ENCODE measurements at regions not wholly inside any gene's neighbourhood (a gene's known extent, or its start where the extent isn't known, plus 50 kb on each side); places are given as distances from the start of the nearest gene placed in this dataset.

GRCh38 chr5:110038297-110038997 lies 348.7 kb downstream of the MAN2A1 start:
- DNase-seq, result no peak

GRCh38 chr5:110040178-110040577 lies 350.5 kb downstream of the MAN2A1 start:
- DNase-seq, result no peak

GRCh38 chr5:110043025-110043424 lies 353.3 kb downstream of the MAN2A1 start:
- no peak for DNase-seq

GRCh38 chr5:110045158-110045557 lies 355.4 kb downstream of the MAN2A1 start:
- no peak for DNase-seq

GRCh38 chr5:110048491-110048890 lies 358.8 kb downstream of the MAN2A1 start:
- no peak for DNase-seq

- no peak for DNase-seq
These were observed 360.1 kb downstream of the MAN2A1 start for GRCh38 chr5:110049816-110050215.

- DNase-seq, result no peak
These were observed 361.1 kb downstream of the MAN2A1 start for GRCh38 chr5:110050640-110051345.

- DNase-seq, result no peak
These were observed 363.5 kb downstream of the MAN2A1 start for GRCh38 chr5:110053205-110053604.

GRCh38 chr5:110053824-110054223 lies 364.1 kb downstream of the MAN2A1 start:
- no peak for DNase-seq

- DNase-seq, result peak; percentile 51
These were observed 364.5 kb downstream of the MAN2A1 start for GRCh38 chr5:110054240-110054639.

GRCh38 chr5:110055302-110055701 lies 365.6 kb downstream of the MAN2A1 start:
- DNase-seq, result no peak

- no peak for DNase-seq
These were observed 366.9 kb downstream of the MAN2A1 start for GRCh38 chr5:110056580-110057114.

- no peak for DNase-seq
These were observed 368.4 kb downstream of the MAN2A1 start for GRCh38 chr5:110058175-110058574.

GRCh38 chr5:110062246-110062645 lies 372.5 kb downstream of the MAN2A1 start:
- no peak for DNase-seq

- no peak for DNase-seq
These were observed 374.2 kb downstream of the MAN2A1 start for GRCh38 chr5:110063640-110064602.

- DNase-seq, result no peak
These were observed 375.0 kb downstream of the MAN2A1 start for GRCh38 chr5:110064603-110065268.

- no peak for DNase-seq
These were observed 381.1 kb downstream of the MAN2A1 start for GRCh38 chr5:110070836-110071235.

- no peak for DNase-seq
These were observed 382.9 kb downstream of the MAN2A1 start for GRCh38 chr5:110072651-110073050.

- no peak for DNase-seq
These were observed 383.8 kb downstream of the MAN2A1 start for GRCh38 chr5:110073534-110073933.

- DNase-seq, result no peak
These were observed 385.9 kb downstream of the MAN2A1 start for GRCh38 chr5:110075656-110076055.

GRCh38 chr5:110077147-110077546 lies 387.4 kb downstream of the MAN2A1 start:
- no peak for DNase-seq

- DNase-seq, result no peak
These were observed 392.5 kb downstream of the MAN2A1 start for GRCh38 chr5:110082194-110082593.

GRCh38 chr5:110082863-110083262 lies 393.1 kb downstream of the MAN2A1 start:
- no peak for DNase-seq

All from NCI-H510A (cell line).